ENCODE measurements at regions not wholly inside any gene's neighbourhood (a gene's known extent, or its start where the extent isn't known, plus 50 kb on each side); places are given as distances from the start of the nearest gene placed in this dataset.
"Not testable (repeated sequence)": the region's sequence is repeated elsewhere in the genome, so short reads cannot be mapped to it uniquely, and the experiment has no call there.

- H3K27me3 ChIP-seq (ENCODE audit: control insufficient read depth, insufficient read depth, low read length, poor library complexity, severe bottlenecking), result no peaks in the 10 kb centered on the region
- WGBS, 2 experiments, result 91 to 96% methylated on average over 3 of the region's 3 CpGs
- H3K27ac ChIP-seq (ENCODE audit: insufficient read depth, low read depth, low read length, poor library complexity, severe bottlenecking), result no peak overlapping the region
- no peaks in the 10 kb centered on the region for H3K36me3 ChIP-seq (ENCODE audit: control insufficient read depth, insufficient read depth, low read length)
- H3K4me3 ChIP-seq (ENCODE audit: insufficient read depth, low read depth, low read length), result no peak overlapping the region
- H3K9me3 ChIP-seq (ENCODE audit: control insufficient read depth, low read length), result no peaks in the 10 kb centered on the region
- H3K4me1 ChIP-seq (ENCODE audit: control insufficient read depth, insufficient read depth, low read length), result no peaks in the 10 kb centered on the region
Observed at GRCh38 chr16:59632276-59632855, 898.2 kb upstream of the GOT2 start.

DNA sequence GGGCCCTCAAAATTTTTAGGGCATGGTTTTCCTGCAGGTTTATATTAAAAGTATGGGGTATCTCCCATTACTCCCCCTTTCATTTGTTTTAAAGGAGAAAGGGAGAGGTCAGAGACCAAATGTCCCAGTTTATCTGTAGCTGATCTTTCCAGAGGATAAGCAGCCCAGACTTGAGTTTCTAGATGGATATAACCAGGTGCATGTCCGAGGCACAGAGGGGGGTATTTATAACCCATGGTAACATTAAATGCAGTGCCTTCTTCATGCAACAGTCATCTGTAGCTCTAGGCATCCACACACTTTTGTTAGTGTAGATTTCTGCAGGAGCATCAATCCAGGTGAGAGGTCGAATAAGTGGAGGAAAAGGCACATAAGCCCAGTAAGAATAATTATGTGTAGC, 890.3 kb upstream of the GOT2 start:
- not testable (repeated sequence) for H3K27me3 ChIP-seq (ENCODE audit: control insufficient read depth, insufficient read depth, low read length, poor library complexity, severe bottlenecking); H3K4me3 ChIP-seq (ENCODE audit: insufficient read depth, low read depth, low read length); H3K27ac ChIP-seq (ENCODE audit: insufficient read depth, low read depth, low read length, poor library complexity, severe bottlenecking); H3K9me3 ChIP-seq (ENCODE audit: control insufficient read depth, low read length); H3K36me3 ChIP-seq (ENCODE audit: control insufficient read depth, insufficient read depth, low read length); H3K4me1 ChIP-seq (ENCODE audit: control insufficient read depth, insufficient read depth, low read length)
- WGBS, 2 experiments, result 92 to 98% methylated on average over 2 of the region's 2 CpGs

GRCh38 chr16:59614466-59615240, 880.5 kb upstream of the GOT2 start:
- Histone ChIP-seq H3K9me3 (ENCODE audit: control insufficient read depth, low read length) (no peaks in the 10 kb centered on the region), H3K27me3 (ENCODE audit: control insufficient read depth, insufficient read depth, low read length, poor library complexity, severe bottlenecking) (no peaks in the 10 kb centered on the region), H3K27ac (ENCODE audit: insufficient read depth, low read depth, low read length, poor library complexity, severe bottlenecking) (no peak overlapping the region), H3K4me3 (ENCODE audit: insufficient read depth, low read depth, low read length) (no peak overlapping the region), H3K36me3 (ENCODE audit: control insufficient read depth, insufficient read depth, low read length) (no peaks in the 10 kb centered on the region), H3K4me1 (ENCODE audit: control insufficient read depth, insufficient read depth, low read length) (peaks cover 7% of the 10 kb centered on the region)
- WGBS, 2 experiments, result 90 to 100% methylated on average over 2 of the region's 2 CpGs

DNA sequence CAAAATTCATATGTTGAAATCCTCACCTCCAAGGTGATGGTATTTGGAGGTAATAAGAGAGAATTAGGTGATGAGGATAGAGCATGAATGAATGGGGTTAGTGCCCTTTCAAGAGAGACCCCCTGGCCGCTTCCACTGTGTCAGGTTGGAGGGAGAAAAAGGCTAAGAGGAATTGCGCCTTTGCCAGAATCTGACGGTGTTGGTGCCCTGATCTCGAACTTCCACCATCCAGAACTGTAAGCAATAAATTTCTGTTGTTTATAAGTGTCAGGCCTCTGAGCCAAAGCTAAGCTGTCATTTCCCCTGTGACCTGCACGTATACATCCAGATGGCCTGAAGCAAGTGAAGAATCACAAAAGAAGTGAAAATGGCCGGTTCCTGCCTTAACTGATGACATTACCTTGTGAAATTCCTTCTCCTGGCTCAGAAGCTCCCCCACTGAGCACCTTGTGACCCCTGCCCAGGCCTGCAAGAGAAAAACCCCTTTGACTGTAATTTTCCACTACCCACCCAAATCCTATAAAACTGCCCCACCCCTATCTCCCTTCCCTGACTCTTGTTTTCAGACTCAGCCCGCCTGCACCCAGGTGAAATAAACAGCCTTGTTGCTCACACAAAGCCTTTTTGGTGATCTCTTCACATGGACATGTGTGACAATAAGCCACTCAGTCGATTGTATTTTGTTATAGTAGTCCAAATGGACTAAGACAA, 878.9 kb upstream of the GOT2 start:
- H3K27me3 ChIP-seq (ENCODE audit: control insufficient read depth, insufficient read depth, low read length, poor library complexity, severe bottlenecking); H3K9me3 ChIP-seq (ENCODE audit: control insufficient read depth, low read length); H3K4me1 ChIP-seq (ENCODE audit: control insufficient read depth, insufficient read depth, low read length); H3K4me3 ChIP-seq (ENCODE audit: insufficient read depth, low read depth, low read length); H3K36me3 ChIP-seq (ENCODE audit: control insufficient read depth, insufficient read depth, low read length); H3K27ac ChIP-seq (ENCODE audit: insufficient read depth, low read depth, low read length, poor library complexity, severe bottlenecking): not testable (repeated sequence)
- WGBS, 2 experiments, result 44 to 49% methylated on average over 7 of the region's 8 CpGs

- H3K27ac ChIP-seq (ENCODE audit: insufficient read depth, low read depth, low read length, poor library complexity, severe bottlenecking), result no peak overlapping the region
- H3K9me3 ChIP-seq (ENCODE audit: control insufficient read depth, low read length), result no peaks in the 10 kb centered on the region
- no peaks in the 10 kb centered on the region for H3K36me3 ChIP-seq (ENCODE audit: control insufficient read depth, insufficient read depth, low read length)
- no peak overlapping the region for H3K4me3 ChIP-seq (ENCODE audit: insufficient read depth, low read depth, low read length)
- no peaks in the 10 kb centered on the region for H3K27me3 ChIP-seq (ENCODE audit: control insufficient read depth, insufficient read depth, low read length, poor library complexity, severe bottlenecking)
- 20% methylated on average over 3 of the region's 3 CpGs; no CpG with 5 or more reads in 1 of the 2 experiments for WGBS, 2 experiments
- H3K4me1 ChIP-seq (ENCODE audit: control insufficient read depth, insufficient read depth, low read length), result peaks cover 7% of the 10 kb centered on the region
Observed at GRCh38 chr16:59612094-59612493, 878.0 kb upstream of the GOT2 start.

DNA sequence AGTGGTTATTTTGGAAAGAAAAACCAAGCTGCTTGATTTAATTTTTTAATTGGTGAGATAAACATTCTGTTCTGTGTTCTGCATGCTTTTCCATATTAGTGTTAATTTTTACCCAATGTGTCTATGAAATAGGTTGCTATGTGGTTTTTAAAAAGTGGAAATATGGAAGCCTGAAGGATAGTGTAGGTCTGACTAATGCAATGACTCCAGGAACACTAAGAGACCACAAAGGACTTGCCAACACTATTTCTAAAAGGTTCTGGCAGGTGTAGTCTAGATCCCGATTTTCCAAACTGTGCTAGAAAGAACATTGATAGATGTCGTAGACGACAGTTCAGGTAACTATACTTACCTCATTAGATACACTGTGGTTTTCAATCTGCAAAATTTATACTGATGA, 877.4 kb upstream of the GOT2 start:
- Histone ChIP-seq H3K4me3 (ENCODE audit: insufficient read depth, low read depth, low read length) (no peak overlapping the region), H3K4me1 (ENCODE audit: control insufficient read depth, insufficient read depth, low read length) (peaks cover 7% of the 10 kb centered on the region), H3K27ac (ENCODE audit: insufficient read depth, low read depth, low read length, poor library complexity, severe bottlenecking) (no peak overlapping the region), H3K36me3 (ENCODE audit: control insufficient read depth, insufficient read depth, low read length) (no peaks in the 10 kb centered on the region), H3K9me3 (ENCODE audit: control insufficient read depth, low read length) (no peaks in the 10 kb centered on the region), H3K27me3 (ENCODE audit: control insufficient read depth, insufficient read depth, low read length, poor library complexity, severe bottlenecking) (no peaks in the 10 kb centered on the region)
- 94 to 95% methylated on average over 3 of the region's 3 CpGs for WGBS, 2 experiments

DNA sequence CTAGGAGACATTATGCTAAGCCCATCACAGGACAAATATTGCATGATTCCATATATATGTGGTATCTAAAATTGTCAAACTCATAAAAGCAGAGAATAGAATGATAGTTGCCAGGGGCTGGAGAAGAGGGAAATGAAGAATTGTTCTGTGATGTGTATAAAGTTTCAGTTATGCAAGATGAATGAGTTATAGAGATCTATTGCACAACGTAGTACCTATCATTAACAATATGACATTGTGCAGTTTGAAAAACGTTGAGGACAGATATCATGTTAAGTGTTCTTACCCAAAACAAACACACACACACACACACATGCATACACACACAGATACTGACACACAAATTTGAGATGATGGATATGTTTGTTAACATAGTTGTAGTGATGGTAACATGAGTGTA, 871.6 kb upstream of the GOT2 start:
- H3K36me3 ChIP-seq (ENCODE audit: control insufficient read depth, insufficient read depth, low read length), result no peaks in the 10 kb centered on the region
- H3K27ac ChIP-seq (ENCODE audit: insufficient read depth, low read depth, low read length, poor library complexity, severe bottlenecking), result no peak overlapping the region
- no CpG with 5 or more reads among the region's 2 CpGs for WGBS, 2 experiments
- H3K9me3 ChIP-seq (ENCODE audit: control insufficient read depth, low read length), result no peaks in the 10 kb centered on the region
- no peaks in the 10 kb centered on the region for H3K27me3 ChIP-seq (ENCODE audit: control insufficient read depth, insufficient read depth, low read length, poor library complexity, severe bottlenecking)
- H3K4me3 ChIP-seq (ENCODE audit: insufficient read depth, low read depth, low read length), result no peak overlapping the region
- no peaks in the 10 kb centered on the region for H3K4me1 ChIP-seq (ENCODE audit: control insufficient read depth, insufficient read depth, low read length)

- Histone ChIP-seq H3K36me3 (ENCODE audit: control insufficient read depth, insufficient read depth, low read length) (no peaks in the 10 kb centered on the region), H3K27ac (ENCODE audit: insufficient read depth, low read depth, low read length, poor library complexity, severe bottlenecking) (no peak overlapping the region), H3K4me1 (ENCODE audit: control insufficient read depth, insufficient read depth, low read length) (no peaks in the 10 kb centered on the region), H3K9me3 (ENCODE audit: control insufficient read depth, low read length) (no peaks in the 10 kb centered on the region), H3K4me3 (ENCODE audit: insufficient read depth, low read depth, low read length) (no peak overlapping the region), H3K27me3 (ENCODE audit: control insufficient read depth, insufficient read depth, low read length, poor library complexity, severe bottlenecking) (no peaks in the 10 kb centered on the region)
- 95 to 96% methylated on average over 1 of the region's 1 CpG for WGBS, 2 experiments
Observed at GRCh38 chr16:59604354-59604753, 870.2 kb upstream of the GOT2 start.

- H3K4me1 ChIP-seq (ENCODE audit: control insufficient read depth, insufficient read depth, low read length), result no peaks in the 10 kb centered on the region
- H3K9me3 ChIP-seq (ENCODE audit: control insufficient read depth, low read length), result no peaks in the 10 kb centered on the region
- no peaks in the 10 kb centered on the region for H3K27me3 ChIP-seq (ENCODE audit: control insufficient read depth, insufficient read depth, low read length, poor library complexity, severe bottlenecking)
- H3K36me3 ChIP-seq (ENCODE audit: control insufficient read depth, insufficient read depth, low read length), result no peaks in the 10 kb centered on the region
- H3K27ac ChIP-seq (ENCODE audit: insufficient read depth, low read depth, low read length, poor library complexity, severe bottlenecking), result no peak overlapping the region
- H3K4me3 ChIP-seq (ENCODE audit: insufficient read depth, low read depth, low read length), result no peak overlapping the region
- 96 to 97% methylated on average over 2 of the region's 2 CpGs for WGBS, 2 experiments
Observed at GRCh38 chr16:59601452-59601851, 867.3 kb upstream of the GOT2 start.

- H3K36me3 ChIP-seq (ENCODE audit: control insufficient read depth, insufficient read depth, low read length), result no peaks in the 10 kb centered on the region
- WGBS, 2 experiments, result 91 to 92% methylated on average over 7 of the region's 7 CpGs
- no peaks in the 10 kb centered on the region for H3K27me3 ChIP-seq (ENCODE audit: control insufficient read depth, insufficient read depth, low read length, poor library complexity, severe bottlenecking)
- H3K9me3 ChIP-seq (ENCODE audit: control insufficient read depth, low read length), result no peaks in the 10 kb centered on the region
- no peaks in the 10 kb centered on the region for H3K4me1 ChIP-seq (ENCODE audit: control insufficient read depth, insufficient read depth, low read length)
- no peak overlapping the region for H3K27ac ChIP-seq (ENCODE audit: insufficient read depth, low read depth, low read length, poor library complexity, severe bottlenecking)
- H3K4me3 ChIP-seq (ENCODE audit: insufficient read depth, low read depth, low read length), result no peak overlapping the region
Observed at GRCh38 chr16:59597269-59597668, 863.2 kb upstream of the GOT2 start.
